NCI-H1092 (cell line): ENCODE measurements at regions not wholly inside any gene's neighbourhood (a gene's known extent, or its start where the extent isn't known, plus 50 kb on each side); places are given as distances from the start of the nearest gene placed in this dataset.

Experiments used
- DNase-seq: peaks from one replicate; lab custom pipeline; 2025; lab: John Stamatoyannopoulos, UW

- no peak for DNase-seq
These were observed 296.2 kb upstream of the ANO3 start for GRCh38 chr11:26035696-26036095.

GRCh38 chr11:26037716-26038115 lies 294.2 kb upstream of the ANO3 start:
- no peak for DNase-seq

GRCh38 chr11:26040339-26040738 lies 291.6 kb upstream of the ANO3 start:
- no peak for DNase-seq

GRCh38 chr11:26042113-26042512 lies 289.8 kb upstream of the ANO3 start:
- DNase-seq, result no peak

GRCh38 chr11:26043665-26044064 lies 288.3 kb upstream of the ANO3 start:
- no peak for DNase-seq

- DNase-seq, result no peak
These were observed 287.5 kb upstream of the ANO3 start for GRCh38 chr11:26044389-26044788.

GRCh38 chr11:26045082-26045481 lies 286.8 kb upstream of the ANO3 start:
- no peak for DNase-seq

GRCh38 chr11:26048271-26048670 lies 283.7 kb upstream of the ANO3 start:
- no peak for DNase-seq

- no peak for DNase-seq
These were observed 278.0 kb upstream of the ANO3 start for GRCh38 chr11:26053966-26054365.

GRCh38 chr11:26062660-26063059 lies 269.3 kb upstream of the ANO3 start:
- no peak for DNase-seq

- DNase-seq, result no peak
These were observed 268.0 kb upstream of the ANO3 start for GRCh38 chr11:26063915-26064314.

- no peak for DNase-seq
These were observed 266.0 kb upstream of the ANO3 start for GRCh38 chr11:26065944-26066343.

GRCh38 chr11:26070714-26071380 lies 261.1 kb upstream of the ANO3 start:
- DNase-seq, result no peak

GRCh38 chr11:26072614-26073153 lies 259.2 kb upstream of the ANO3 start:
- no peak for DNase-seq

GRCh38 chr11:26073646-26074045 lies 258.3 kb upstream of the ANO3 start:
- DNase-seq, result no peak

GRCh38 chr11:26076233-26076990 lies 255.5 kb upstream of the ANO3 start:
- DNase-seq, result no peak

- DNase-seq, result no peak
These were observed 253.6 kb upstream of the ANO3 start for GRCh38 chr11:26078231-26078821.

- DNase-seq, result no peak
These were observed 247.6 kb upstream of the ANO3 start for GRCh38 chr11:26084313-26084712.

- no peak for DNase-seq
These were observed 245.9 kb upstream of the ANO3 start for GRCh38 chr11:26086028-26086427.

- no peak for DNase-seq
These were observed 244.6 kb upstream of the ANO3 start for GRCh38 chr11:26087120-26087935.

- no peak for DNase-seq
These were observed 243.5 kb upstream of the ANO3 start for GRCh38 chr11:26088391-26088790.

- no peak for DNase-seq
These were observed 241.3 kb upstream of the ANO3 start for GRCh38 chr11:26090651-26091050.
